Activated CD8-positive, alpha-beta memory T cell treated with anti-CD3 and anti-CD28 coated beads, Interleukin-2, amount 50 U/mL, for 24 hours (primary cell): ENCODE measurements at regions not wholly inside any gene's neighbourhood (a gene's known extent, or its start where the extent isn't known, plus 50 kb on each side); places are given as distances from the start of the nearest gene placed in this dataset.

Source experiments
- DNase-seq: peaks from one replicate; pipeline ENCODE4 v3.0.0-alpha.2; 2020; ENCODE audit errors: extremely low read depth

DNA sequence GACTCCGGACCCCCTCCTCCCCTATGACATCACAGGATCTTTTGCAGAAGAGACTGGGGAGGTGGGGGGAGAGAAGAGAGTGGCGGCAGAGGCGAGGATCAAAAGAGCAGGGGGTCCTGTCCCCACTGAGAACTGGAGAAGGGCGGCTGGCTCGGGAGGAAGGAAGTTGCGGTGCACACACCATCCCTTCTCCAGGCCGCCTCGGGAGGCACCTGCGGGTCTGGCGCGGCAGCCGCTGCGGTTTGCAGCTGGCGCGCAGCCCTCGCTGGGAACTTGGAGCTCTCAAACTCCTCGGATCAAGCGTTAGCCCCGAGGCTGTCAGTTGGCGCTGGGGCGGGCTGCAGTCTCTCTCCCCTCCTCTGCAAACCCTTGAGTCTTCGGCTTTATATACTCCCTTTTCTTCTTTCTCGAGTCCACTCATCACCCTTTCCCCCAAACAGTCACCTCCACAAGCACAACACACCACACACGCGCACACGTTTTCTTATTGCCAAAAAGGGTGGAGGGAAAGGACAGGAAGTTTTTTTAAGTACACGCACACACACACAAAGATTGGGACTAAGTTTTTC lies 180.7 kb downstream of the TBXT start:
- DNase-seq: no peak

DNA sequence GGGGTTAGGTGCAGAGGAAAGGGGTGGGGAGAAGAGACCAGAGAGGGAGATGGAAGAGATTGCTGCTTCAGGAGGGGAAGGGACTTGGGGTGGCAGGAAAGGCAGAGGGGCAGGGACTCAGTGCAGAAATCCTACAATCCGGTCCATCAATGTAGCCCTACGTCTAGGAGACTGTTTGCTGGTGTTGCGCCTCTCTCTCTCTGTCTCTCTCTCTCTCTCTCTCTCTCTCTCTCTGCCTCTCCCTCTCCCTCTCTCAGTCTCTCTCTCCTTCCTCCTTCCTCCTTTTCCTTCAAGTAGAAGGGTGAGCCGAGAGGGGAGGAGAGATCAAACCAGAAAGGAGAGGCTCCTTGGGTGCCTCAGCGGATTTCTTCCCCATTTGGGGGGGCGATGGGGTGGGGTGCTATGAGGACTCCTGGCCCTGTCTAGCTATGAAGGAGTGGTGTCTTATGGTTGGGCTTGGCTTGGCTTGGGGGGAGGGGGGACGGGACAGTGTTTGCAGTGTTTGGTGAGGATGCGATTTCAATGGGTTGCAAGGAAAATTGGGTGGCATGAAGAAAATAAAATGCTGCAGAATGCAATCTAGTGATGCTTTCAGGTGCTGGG lies 181.2 kb downstream of the TBXT start:
- no peak for DNase-seq

- DNase-seq: no peak
Measured at GRCh38 chr6:165985806-165986299, 181.8 kb downstream of the TBXT start.

GRCh38 chr6:165985281-165985805 lies 182.3 kb downstream of the TBXT start:
- DNase-seq: no peak

DNA sequence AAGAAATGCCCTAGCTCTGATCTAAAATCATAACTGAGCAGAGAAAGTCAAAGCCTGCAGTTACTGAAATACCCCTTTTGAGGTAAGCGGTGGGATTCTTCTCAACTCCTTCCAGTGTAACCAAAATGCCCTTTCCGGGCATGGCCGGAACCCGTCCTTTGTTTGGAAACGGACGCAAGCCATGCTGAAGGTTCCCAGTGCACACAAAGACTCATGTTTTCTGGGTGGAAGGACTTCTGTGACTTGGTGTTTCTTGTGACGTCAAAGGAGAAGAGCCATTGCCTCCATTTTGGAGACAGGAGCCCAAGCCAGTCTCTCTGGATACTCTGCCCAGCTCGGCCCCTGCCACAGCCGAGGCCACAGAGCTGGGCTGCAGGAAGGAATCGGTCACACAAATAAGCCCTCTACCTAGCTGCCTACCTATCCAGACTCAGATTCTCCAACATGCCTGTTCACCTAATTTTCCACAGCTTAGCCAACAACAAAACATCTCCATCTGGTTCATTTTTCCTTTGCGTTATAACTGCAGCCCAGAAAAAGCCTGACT lies 182.8 kb downstream of the TBXT start:
- DNase-seq: no peak

GRCh38 chr6:165983112-165984072 lies 184.3 kb downstream of the TBXT start:
- no peak for DNase-seq

GRCh38 chr6:165978476-165978875 lies 189.2 kb downstream of the TBXT start:
- DNase-seq: no peak

GRCh38 chr6:165976684-165977083 lies 191.0 kb downstream of the TBXT start:
- DNase-seq: no peak

GRCh38 chr6:165974817-165975216 lies 192.8 kb downstream of the TBXT start:
- no peak for DNase-seq

- DNase-seq: no peak
Measured at GRCh38 chr6:165973473-165973872, 194.2 kb downstream of the TBXT start.

GRCh38 chr6:165972139-165972802 lies 195.4 kb downstream of the TBXT start:
- no peak for DNase-seq

- DNase-seq: no peak
Measured at GRCh38 chr6:165971202-165971601, 196.4 kb downstream of the TBXT start.

DNA sequence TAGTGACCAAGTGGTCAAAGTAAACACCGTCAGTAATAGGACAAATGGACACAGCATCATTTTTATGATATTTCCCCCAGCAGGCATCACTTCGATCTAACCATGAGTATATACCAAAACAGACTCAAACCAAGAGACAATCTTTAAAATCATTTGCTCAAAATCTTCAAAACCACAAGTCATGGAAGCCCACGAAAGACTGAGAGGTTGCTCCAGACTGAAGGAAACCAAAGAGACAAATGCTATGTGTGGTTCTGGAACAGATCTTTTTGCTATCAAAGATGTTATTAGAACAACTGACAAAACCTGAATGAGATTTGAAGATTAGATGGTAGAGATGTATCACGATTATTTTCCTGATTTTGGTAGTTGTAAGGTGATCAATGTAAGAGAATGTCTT lies 197.7 kb downstream of the TBXT start:
- DNase-seq: no peak

DNA sequence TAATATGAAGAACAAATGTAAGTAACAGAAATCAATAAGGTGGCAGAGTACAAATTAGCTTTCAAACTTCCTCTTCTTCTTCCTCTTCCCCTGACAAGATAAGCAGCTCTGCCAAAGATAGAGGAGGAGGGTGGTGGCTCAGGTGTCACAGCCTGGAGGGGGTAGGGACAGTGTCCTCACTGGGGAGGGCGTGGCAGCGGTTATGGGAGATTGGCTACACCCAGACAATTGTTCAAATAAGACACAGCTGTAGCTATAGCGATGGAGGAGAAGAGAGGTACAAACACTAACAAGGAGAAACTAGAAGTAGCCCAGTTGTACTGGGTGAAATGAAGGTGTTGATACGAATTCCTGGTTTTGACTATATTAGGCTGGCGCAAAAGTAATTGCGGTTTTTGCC lies 198.5 kb downstream of the TBXT start:
- DNase-seq: no peak

DNA sequence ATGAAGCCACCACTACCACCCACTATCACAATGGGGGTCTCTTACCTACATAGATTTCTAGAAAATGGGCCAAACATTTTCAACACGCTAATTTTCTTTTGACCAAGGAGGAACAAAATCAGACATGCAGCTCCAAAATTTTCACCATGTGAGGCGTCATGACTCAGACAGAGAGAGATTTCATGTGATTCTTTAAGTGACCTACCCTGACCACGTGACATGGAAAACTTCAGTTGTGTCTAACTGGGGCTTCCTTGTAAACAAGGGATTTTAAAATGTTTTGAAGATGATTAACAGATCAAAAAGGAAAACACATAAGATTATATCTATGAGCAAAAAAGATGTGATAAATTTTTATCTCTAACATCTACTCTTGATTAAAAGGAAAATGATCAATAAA lies 199.2 kb downstream of the TBXT start:
- DNase-seq: no peak

DNA sequence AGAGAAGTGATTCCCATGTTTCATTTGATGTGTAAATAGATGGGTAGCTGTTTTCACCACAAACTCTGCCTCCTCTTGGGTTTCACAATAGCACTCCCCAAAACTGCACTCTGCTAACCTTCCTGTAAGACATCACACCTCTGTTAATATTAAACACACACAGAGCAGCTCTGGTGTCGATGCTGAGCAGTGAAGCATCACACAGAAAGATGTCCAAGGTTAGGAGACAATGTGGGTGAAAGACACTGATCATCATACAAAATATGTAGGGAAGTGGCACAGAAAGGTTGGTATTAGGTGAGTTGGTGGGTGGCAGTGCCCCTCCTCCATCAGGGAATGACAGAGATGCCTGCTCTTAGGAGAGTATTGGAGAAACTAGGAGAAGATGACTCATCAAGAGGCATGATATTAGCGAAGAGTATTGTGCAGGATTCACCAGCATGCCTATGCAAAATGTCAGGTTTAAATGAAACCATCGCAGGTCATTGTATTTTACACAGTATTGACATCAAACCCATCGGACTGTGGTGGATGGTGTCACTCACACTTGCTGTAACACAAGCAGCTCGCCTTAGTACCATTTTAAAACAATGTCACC lies 199.7 kb downstream of the TBXT start:
- DNase-seq: no peak

GRCh38 chr6:165963750-165964149 lies 203.9 kb downstream of the TBXT start:
- DNase-seq: no peak

GRCh38 chr6:165962366-165962765 lies 205.3 kb downstream of the TBXT start:
- no peak for DNase-seq

- DNase-seq: no peak
Measured at GRCh38 chr6:165961233-165961632, 206.4 kb downstream of the TBXT start.

DNA sequence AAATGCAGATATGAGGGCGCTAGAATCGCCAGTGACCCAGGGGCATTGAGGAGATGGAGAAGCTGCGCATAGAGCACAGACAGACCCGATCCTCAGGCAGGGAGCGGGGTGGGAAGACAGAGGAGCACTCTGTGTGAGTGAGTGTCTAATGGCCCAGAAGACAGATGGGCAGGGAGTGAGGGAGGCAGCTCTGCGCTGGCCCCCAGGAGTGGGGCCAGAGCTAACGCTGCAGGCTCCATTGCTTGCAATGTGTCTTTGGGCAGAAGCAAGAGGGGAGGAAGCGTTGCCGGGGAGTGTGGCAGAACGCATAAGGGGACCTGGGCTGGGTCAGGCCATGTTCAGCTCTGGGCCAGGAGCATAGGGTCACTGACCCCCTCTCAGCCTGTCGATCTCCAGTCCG lies 207.0 kb downstream of the TBXT start:
- DNase-seq: no peak

DNA sequence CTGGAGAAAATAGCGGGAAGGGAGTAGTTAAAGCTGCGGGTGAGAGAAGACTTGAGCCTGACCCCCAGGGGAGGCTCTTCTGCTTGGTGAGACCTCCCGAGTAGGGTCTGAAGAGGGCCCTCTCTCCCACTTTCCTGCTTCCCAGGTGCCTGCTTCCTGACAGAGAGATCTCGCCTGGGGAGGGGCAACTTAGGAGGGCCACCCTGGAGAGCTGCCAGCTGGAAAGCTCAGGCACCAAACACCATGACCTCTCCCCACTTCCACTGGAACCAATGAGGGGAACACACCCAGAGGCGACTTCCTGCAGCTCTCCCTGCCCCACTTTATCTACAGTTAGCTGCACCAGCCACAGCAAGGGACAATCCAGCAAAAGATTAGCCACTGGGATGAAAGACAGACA lies 208.0 kb downstream of the TBXT start:
- DNase-seq: no peak
